GM18951 (cell line): ENCODE measurements at regions not wholly inside any gene's neighbourhood (a gene's known extent, or its start where the extent isn't known, plus 50 kb on each side); places are given as distances from the start of the nearest gene placed in this dataset.
"Not testable (repeated sequence)": the region's sequence is repeated elsewhere in the genome, so short reads cannot be mapped to it uniquely, and the experiment has no call there.

ENCODE experiments used
- POLR2A ChIP-seq: IDR thresholded peaks from 4 replicates; pipeline ENCODE4 v1.6.1; 2011; ENCODE audit warnings: mild to moderate bottlenecking; ENCODE audit not compliant: insufficient read length, insufficient read depth; ENCODE audit errors: extremely low read depth
- in situ Hi-C: fragments of 300-500 bp; cut with MboI; formaldehyde crosslinking; loops from one replicate; pipeline ENCODE4 v1.12.0; 2022; ENCODE audit warnings: low sequenced_read_pairs, mixed read lengths, inconsistent platforms; ENCODE audit not compliant: unreplicated experiment

- in situ Hi-C loops = not testable (repeated sequence)
Measured at GRCh38 chr6:26720663-26721218, 61.2 kb upstream of the ZNF322 start.

GRCh38 chr6:26730019-26730766 lies 70.6 kb upstream of the ZNF322 start:
- in situ Hi-C loops = not testable (repeated sequence)

- in situ Hi-C loops = not testable (repeated sequence)
Measured at GRCh38 chr6:26734776-26735472, 75.4 kb upstream of the ZNF322 start.

- no peak for TF ChIP-seq POLR2A
- in situ Hi-C loops = no loop called here
Measured at GRCh38 chr6:26739811-26740210, 80.3 kb upstream of the ZNF322 start.

GRCh38 chr6:26743157-26743821 lies 83.7 kb upstream of the ZNF322 start:
- in situ Hi-C loops = no loop called here
- no peak for TF ChIP-seq POLR2A

- in situ Hi-C loops = no loop called here
- no peak for TF ChIP-seq POLR2A
Measured at GRCh38 chr6:26743941-26744699, 84.6 kb upstream of the ZNF322 start.

- in situ Hi-C loops = not testable (repeated sequence)
Measured at GRCh38 chr6:26744837-26745282, 85.3 kb upstream of the ZNF322 start.

- in situ Hi-C loops = not testable (repeated sequence)
Measured at GRCh38 chr6:26745964-26746363, 86.4 kb upstream of the ZNF322 start.

GRCh38 chr6:26749126-26749758 lies 89.7 kb upstream of the ZNF322 start:
- in situ Hi-C loops = not testable (repeated sequence)

- in situ Hi-C loops = not testable (repeated sequence)
Measured at GRCh38 chr6:26749759-26750126, 90.2 kb upstream of the ZNF322 start.

GRCh38 chr6:26754212-26754611 lies 94.7 kb upstream of the ZNF322 start:
- in situ Hi-C loops = no loop called here
- no peak for TF ChIP-seq POLR2A

GRCh38 chr6:26754801-26755200 lies 95.3 kb upstream of the ZNF322 start:
- in situ Hi-C loops = not testable (repeated sequence)

- in situ Hi-C loops = not testable (repeated sequence)
Measured at GRCh38 chr6:26756067-26756805, 96.7 kb upstream of the ZNF322 start.

- in situ Hi-C loops = not testable (repeated sequence)
Measured at GRCh38 chr6:26766203-26766902, 106.8 kb upstream of the ZNF322 start.

- in situ Hi-C loops = not testable (repeated sequence)
Measured at GRCh38 chr6:26770941-26771666, 111.6 kb upstream of the ZNF322 start.

GRCh38 chr6:26773414-26773813 lies 113.9 kb upstream of the ZNF322 start:
- in situ Hi-C loops = not testable (repeated sequence)

- in situ Hi-C loops = not testable (repeated sequence)
Measured at GRCh38 chr6:26780563-26780962, 121.0 kb upstream of the ZNF322 start.
